HG02938 (cell line): ENCODE measurements at regions not wholly inside any gene's neighbourhood (a gene's known extent, or its start where the extent isn't known, plus 50 kb on each side); places are given as distances from the start of the nearest gene placed in this dataset.
"Not testable (repeated sequence)": the region's sequence is repeated elsewhere in the genome, so short reads cannot be mapped to it uniquely, and the experiment has no call there.

Experiments
- ATAC-seq: cut with Tn5 transposase; IDR thresholded peaks from one replicate; pipeline ENCODE4 v1.9.1; 2021; ENCODE audit warnings: mild to moderate bottlenecking, moderate library complexity; ENCODE audit not compliant: unreplicated experiment

- no peak for ATAC-seq
Measured at GRCh38 chr5:145467446-145467845, 367.7 kb downstream of the PRELID2 start.

- ATAC-seq: no peak
Measured at GRCh38 chr5:145466533-145466932, 368.6 kb downstream of the PRELID2 start.

DNA sequence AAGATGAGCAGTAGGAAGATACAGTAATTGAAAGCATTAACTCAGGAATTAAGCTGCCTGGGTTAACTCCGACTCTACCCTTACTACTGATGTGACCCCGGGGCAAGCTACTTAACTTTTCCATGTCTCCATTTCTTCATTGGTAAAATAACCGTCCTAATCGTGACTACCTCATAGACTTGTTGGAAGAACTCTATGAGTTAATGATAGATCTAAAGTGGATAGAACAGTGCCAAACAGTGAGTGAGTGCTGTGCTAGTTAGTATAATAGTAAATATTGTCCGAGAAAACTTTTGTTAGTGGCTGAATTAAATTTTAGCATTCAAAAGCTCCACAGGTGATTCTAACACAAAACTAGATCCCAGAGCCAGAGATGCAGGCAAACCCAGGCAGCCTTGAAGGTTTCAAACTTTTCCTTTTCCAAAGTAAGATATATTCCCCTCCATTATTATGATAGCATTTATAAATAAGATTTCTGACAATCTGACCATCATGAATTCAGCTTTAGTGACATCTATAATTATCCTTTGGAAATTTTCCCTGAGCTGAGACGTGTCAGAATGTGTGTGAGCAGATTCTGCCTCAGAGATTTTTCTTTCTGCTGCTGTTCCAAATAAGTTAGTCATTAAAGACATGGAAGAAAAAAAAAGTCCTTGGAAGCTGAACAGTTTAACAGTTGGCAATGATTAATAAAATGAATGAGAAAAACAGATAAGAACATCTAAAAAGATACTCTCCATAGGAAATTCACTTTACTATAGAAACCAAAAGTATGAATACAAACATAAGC, 369.5 kb downstream of the PRELID2 start:
- no peak for ATAC-seq

DNA sequence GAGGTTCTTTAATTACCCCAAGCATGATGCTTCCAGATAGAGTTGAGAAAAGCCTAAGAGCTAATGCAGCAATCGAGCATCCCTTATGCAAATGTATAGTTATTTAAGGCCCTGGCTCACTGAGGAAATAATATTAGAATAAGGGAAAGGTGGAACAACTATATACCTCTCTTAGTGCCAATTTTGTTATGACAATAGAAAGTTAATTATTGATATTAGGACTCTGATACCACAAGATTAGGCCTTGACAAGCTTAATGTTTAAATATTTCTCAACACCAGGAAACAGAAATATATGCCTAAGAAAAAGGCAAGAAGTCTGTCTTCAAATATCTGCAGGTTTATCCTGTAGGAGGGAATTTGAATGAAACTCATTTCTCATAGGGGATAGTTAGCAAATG, 371.0 kb downstream of the PRELID2 start:
- no peak for ATAC-seq

GRCh38 chr5:145463634-145464033, 371.5 kb downstream of the PRELID2 start:
- no peak for ATAC-seq

GRCh38 chr5:145462525-145462924, 372.6 kb downstream of the PRELID2 start:
- ATAC-seq: no peak

- ATAC-seq: no peak
Measured at GRCh38 chr5:145450286-145450885, 384.8 kb downstream of the PRELID2 start.

- no peak for ATAC-seq
Measured at GRCh38 chr5:145449794-145450193, 385.3 kb downstream of the PRELID2 start.

DNA sequence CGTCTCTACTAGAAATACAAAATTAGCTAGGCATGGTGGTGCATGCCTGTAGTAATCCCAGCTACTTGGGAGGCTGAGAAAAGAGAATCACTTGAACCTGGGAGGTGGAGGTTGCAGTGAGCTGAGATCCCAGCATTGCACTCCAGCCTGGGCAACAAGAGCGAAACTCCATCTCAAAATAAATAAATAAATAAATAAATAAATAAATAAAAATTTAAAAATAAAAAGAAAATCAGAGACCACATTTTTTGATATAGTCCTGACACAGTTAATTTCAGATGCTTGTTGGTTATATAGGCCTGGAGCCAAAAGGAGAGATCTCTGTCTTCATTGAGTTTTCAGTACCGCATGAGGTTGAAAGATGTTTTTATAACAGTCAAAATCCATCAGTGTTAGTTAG, 388.3 kb downstream of the PRELID2 start:
- not testable (repeated sequence) for ATAC-seq

DNA sequence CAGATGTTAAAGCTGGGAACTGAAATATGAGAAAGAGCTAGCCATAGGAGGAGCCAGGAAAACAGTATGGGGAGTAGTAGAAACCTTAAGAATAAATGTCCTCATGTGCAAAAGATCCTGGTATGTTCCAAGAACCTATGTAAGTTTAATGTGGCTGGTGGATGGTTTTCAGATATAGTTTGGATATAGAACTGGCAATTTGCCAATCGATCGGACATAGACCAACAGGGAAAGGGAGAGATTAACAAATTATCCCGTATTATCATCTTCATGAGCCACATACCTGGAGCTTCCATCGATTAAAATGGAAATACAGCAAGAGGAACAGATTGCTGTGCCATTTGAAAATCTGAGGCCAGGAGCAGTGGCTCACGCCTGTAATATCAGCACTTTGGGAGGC, 388.7 kb downstream of the PRELID2 start:
- ATAC-seq: no peak

- no peak for ATAC-seq
Measured at GRCh38 chr5:145445027-145445426, 390.1 kb downstream of the PRELID2 start.

- no peak for ATAC-seq
Measured at GRCh38 chr5:145443964-145444363, 391.2 kb downstream of the PRELID2 start.

DNA sequence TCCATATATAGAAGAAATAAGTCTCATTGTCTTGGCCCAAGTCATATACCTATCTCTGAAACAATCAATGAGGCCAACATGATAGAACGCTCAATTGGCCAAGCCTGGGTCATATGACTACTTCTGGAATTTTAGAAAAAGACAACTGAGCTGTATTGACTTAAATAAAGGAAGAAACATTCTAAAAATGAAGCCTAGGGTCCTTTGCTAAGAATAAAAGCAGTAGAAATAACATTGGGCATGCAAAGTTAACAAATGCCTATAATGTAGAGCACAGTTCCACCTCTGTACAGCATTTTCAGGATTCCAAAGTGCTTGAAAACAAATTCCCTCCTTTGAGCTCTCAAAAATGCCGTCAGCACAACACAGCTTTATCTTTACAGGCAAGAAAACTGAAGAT, 391.8 kb downstream of the PRELID2 start:
- no peak for ATAC-seq

- ATAC-seq: not testable (repeated sequence)
Measured at GRCh38 chr5:145442661-145443060, 392.5 kb downstream of the PRELID2 start.

- ATAC-seq: no peak
Measured at GRCh38 chr5:145441228-145441627, 393.9 kb downstream of the PRELID2 start.

GRCh38 chr5:145437627-145438026, 397.5 kb downstream of the PRELID2 start:
- ATAC-seq: no peak

- no peak for ATAC-seq
Measured at GRCh38 chr5:145433077-145433476, 402.1 kb downstream of the PRELID2 start.

DNA sequence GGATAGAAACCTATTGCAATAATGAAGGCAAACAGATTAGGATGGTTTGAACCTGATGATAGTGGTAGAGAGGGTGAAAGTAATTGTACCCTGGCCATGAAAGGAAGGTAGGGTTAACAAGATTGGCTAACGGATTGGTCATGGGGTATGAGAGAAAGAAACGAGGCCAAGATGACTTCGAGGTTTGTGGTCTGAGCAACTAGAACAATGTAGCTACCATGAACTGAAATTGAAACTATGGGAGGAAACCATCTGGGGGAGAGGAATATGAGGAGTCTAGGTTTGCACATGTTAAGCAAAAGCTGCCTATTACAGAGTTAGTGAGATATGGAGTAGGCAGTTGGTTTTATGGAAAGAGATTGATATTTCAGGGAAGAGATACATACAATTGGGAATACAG, 406.0 kb downstream of the PRELID2 start:
- peak; percentile 90 for ATAC-seq

DNA sequence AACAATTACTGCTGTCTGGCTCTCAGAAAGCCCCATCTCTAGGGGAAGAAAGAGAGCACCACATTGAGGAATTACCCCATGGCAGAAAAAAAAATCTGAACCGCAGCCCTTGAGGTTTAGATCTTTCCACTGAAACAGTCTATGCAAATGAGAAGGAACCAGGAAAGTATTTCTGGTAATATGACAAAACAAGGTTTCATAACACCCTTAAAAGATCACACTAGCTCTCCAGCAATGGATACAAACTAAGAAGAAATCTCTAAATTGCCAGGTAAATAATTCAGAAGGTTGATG, 427.1 kb downstream of the PRELID2 start:
- peak; percentile 48 for ATAC-seq

DNA sequence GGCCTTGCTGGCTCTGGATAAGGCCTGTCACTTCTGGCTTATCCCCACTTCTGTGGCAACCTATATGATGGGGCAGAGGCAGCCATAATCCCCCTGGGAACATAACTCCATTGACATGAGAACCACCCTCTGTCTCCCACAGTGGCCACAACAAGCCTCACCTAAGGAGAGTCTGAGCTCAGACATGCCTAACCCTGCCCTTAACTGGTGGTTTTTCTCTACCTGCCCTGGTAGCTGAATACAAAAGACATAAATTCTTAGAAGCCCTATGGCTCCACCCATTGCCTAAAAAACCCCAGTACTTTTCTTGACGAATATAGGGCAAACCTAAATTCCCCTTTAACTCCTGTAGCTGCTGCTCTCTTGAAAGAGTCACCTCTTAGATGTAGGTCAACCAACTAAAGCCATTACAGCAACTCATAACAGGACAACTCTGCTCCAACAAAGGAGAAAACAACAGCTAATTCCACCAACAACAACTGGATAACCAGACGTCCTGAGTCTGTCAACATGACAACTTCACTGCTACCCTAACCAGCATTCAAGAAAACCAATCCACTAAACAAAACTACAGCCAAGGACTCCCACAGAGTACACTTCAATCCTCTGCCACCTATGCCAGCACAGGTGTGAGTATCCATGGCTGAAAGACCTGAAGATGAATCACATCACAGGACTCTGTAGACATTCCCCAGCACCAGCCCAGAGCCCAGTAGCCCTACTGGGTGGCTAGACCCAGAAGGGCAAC, 427.7 kb downstream of the PRELID2 start:
- peak; percentile 44 for ATAC-seq

DNA sequence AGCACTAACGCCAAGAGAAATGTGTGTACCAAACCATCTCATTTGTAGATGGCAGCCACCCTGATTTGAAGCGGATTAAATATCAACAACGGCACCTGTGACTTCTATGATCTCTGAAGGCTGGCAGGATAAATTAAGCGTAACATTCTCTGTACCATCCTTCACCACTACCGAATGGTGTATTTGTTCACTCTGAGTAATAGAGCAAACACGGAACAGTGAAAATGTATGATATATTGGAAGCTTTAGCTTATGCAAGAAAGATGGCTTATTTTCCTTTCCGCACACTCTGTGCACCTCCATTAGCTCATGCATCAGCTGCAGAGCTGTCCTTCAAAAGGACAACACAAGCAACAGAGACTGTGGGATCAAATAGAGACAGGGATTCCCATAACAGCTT, 431.1 kb downstream of the PRELID2 start:
- no peak for ATAC-seq

DNA sequence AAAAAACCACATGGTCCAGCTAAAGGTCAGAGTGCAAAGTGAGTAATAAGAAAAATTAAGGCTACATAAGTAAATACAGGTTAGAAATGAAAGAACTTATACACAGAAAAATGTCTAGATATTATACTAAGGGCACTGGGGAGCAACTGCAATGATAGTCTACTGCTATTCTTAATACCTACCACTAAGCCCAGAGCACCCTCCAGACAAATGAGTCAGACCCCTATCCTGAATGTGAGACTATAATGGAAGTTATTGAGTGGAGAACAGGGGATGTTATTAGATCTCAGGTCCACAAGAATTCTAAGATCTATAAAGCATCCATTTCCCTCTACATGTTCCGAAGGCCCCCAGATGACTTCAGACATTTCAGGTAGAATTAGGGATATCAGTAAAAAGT, 438.3 kb downstream of the PRELID2 start:
- ATAC-seq: no peak
